GM12864 (cell line): ENCODE measurements at regions not wholly inside any gene's neighbourhood (a gene's known extent, or its start where the extent isn't known, plus 50 kb on each side); places are given as distances from the start of the nearest gene placed in this dataset.

Source experiments
- DNase-seq: peaks from one replicate; pipeline ENCODE4 v3.0.0-alpha.2; 2011; ENCODE audit warnings: low read depth
- H3K4me3 ChIP-seq: 2 replicates; pipeline ENCODE4 v1.5.1; 2011; ENCODE audit warnings: mild to moderate bottlenecking, low read depth, low read length, control low read depth
- CTCF ChIP-seq: IDR thresholded peaks from 2 replicates; pipeline ENCODE4 v1.5.1; 2011; ENCODE audit warnings: low read depth, mild to moderate bottlenecking, moderate library complexity, low read length, control low read depth, inconsistent platforms; ENCODE audit errors: missing control alignments

- TF ChIP-seq CTCF, result no peak
- no peak overlapping the region for H3K4me3 ChIP-seq
- DNase-seq, result no peak
These were observed 94.2 kb upstream of the NPVF start for GRCh38 chr7:25322473-25322872.

- no peak for TF ChIP-seq CTCF
- H3K4me3 ChIP-seq, result no peak overlapping the region
- no peak for DNase-seq
These were observed 97.0 kb upstream of the NPVF start for GRCh38 chr7:25325186-25325757.

- no peak for DNase-seq
- no peak for TF ChIP-seq CTCF
- no peak overlapping the region for H3K4me3 ChIP-seq
These were observed 98.3 kb upstream of the NPVF start for GRCh38 chr7:25326501-25327156.

- no peak overlapping the region for H3K4me3 ChIP-seq
- no peak for DNase-seq
- TF ChIP-seq CTCF, result no peak
These were observed 101.5 kb upstream of the NPVF start for GRCh38 chr7:25329815-25330214.

- no peak for DNase-seq
- H3K4me3 ChIP-seq, result no peak overlapping the region
- no peak for TF ChIP-seq CTCF
These were observed 105.1 kb upstream of the NPVF start for GRCh38 chr7:25333296-25333928.

GRCh38 chr7:25347360-25348066 is 119.2 kb upstream of the NPVF start:
- DNase-seq, result no peak
- no peak for TF ChIP-seq CTCF
- H3K4me3 ChIP-seq, result no peak overlapping the region
